GM12892 (cell line): ENCODE measurements at regions not wholly inside any gene's neighbourhood (a gene's known extent, or its start where the extent isn't known, plus 50 kb on each side); places are given as distances from the start of the nearest gene placed in this dataset.

Experiments used
- POLR2A ChIP-seq: IDR thresholded peaks from 2 replicates; pipeline ENCODE4 v1.6.1; 2011; ENCODE audit warnings: low read depth, low read length, control low read depth
- TAF1 ChIP-seq: IDR thresholded peaks from 2 replicates; pipeline ENCODE4 v1.6.1; 2011; ENCODE audit warnings: low read depth, mild to moderate bottlenecking, control low read depth, low read length, borderline replicate concordance

DNA sequence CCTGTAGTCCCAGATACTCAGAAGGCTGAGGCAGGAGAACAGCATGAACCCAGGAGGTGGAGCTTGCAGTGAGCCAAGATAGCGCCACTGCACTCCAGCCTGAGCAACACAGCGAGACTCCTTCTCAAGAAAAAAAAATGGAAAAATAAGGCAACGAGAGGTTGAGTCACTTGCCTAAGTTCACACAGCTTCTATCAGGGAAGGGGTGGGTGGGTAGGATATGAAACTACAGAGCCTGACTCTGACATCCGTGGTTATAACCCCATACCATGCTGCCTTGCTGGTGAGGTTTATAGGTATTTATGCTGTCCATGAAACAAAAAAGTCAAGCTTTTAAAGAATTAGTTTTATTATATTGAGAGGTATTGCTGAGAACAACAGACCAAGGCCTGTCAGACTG lies 61.5 kb upstream of the RAB4A start:
- TF ChIP-seq POLR2A (no peak), TAF1 (no peak)
